Activated T-helper 1 cell treated with Interleukin-2 at 50 U/mL for 16 hours (primary cell): ENCODE measurements at regions not wholly inside any gene's neighbourhood (a gene's known extent, or its start where the extent isn't known, plus 50 kb on each side); places are given as distances from the start of the nearest gene placed in this dataset.
"Not testable (repeated sequence)": the region's sequence is repeated elsewhere in the genome, so short reads cannot be mapped to it uniquely, and the experiment has no call there.

Experiments used
- DNase-seq: peaks from one replicate; pipeline ENCODE4 v3.0.0-alpha.2; 2020; ENCODE audit warnings: low read depth

DNA sequence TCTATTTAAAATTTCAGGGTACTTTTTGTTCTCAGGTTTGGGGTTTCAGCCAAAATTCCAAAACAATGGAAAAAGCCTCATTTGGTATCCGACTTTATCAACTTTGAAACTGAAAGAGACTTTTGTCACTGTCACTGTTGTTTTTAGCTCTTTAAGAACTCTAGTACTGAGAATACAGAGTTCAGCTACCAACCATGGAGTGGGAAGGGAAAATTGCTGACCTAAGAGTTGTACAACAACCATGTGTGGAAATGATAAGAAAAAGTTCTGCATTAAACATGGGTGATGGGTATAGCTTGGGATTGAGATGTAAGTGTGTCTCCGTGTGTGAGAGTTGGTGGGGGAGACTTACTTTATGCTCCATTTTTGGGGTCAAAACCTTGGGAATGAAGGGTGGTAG lies 206.6 kb upstream of the LRATD1 start:
- no peak for DNase-seq

DNA sequence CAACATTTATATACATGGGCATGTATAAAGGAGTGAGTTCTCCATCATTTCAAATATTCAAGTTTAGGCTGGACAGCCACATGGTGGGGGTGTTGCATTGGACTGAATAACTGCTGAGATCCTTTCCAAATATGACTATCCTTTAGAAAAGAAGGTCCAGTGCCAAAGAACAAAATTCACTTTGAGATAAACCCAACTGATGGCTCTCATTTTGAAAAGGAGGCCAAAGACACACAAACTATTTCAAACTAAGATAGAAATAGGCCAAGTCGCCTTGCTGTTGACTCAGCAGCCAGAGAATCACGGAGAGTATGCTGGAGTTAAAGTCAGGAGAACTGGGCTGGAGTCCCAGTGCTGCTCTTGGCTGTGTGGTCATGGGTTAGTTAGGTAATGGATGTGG lies 204.5 kb upstream of the LRATD1 start:
- no peak for DNase-seq

DNA sequence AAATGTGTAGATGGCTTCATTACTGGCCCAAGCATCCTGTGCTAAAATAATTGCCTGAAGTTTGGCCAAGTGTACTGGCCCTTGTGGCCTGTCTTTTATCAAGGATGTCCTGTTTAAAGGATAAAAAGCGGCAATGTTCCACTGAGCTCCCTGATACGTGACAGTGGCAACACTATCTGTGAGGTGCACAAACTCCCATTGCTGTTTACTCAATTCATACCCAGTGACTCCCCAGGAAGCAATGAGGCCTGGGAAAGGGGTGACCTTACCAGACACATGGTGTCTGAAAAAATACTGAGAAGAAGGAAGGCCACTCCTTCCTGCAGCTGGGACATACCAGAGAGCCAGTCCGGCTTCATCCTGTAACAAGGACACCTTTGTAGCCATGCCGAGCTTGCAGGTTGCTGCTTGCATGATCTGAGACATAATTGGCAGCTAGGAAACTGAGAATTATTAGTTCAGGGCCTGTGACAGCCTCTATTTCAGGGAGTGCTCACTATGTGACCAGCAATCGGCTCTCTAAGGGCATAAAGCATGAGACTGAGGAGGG lies 198.5 kb upstream of the LRATD1 start:
- no peak for DNase-seq

DNA sequence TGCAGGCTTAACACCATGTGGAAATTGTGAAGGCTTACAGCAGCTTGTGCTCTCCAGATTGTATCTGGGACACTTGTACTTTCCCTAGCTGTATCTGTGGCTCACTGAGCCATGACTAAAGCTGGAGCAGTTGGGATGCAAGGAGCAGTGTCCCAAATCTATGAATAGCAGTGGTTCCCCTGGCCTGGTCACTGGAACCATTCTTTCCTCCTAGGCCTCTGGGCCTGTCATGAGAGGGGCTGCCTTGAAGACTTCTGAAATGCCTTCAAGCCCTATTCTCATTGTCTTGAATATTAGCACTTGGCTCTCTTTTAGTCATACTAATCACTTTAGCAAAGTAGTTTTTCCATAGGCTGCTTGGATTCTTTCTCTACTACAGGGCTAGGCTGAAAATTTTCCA lies 186.8 kb upstream of the LRATD1 start:
- no peak for DNase-seq

- no peak for DNase-seq
Measured at GRCh38 chr2:14448340-14448739, 184.2 kb upstream of the LRATD1 start.

GRCh38 chr2:14451312-14451711 lies 181.2 kb upstream of the LRATD1 start:
- DNase-seq = no peak

DNA sequence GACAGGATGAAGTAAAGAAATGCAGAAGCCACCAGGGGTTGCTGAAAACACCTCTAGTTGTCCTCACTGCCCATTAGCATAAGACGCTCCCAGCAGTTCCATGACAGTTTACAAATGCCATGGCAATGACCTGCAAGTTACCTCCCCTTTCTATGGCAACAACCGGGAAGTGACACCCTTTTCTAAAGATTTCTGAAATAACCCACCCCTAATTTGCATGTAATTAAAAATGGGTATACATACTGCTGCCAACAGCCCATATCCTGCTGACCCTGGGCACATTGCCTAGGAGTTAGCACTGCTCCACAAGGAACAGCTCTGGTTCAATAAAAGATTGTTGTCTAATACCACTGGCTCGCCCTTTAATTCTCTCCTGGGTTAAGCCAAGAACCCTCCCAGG lies 178.3 kb upstream of the LRATD1 start:
- no peak for DNase-seq

- DNase-seq = no peak
Measured at GRCh38 chr2:14459786-14460325, 172.7 kb upstream of the LRATD1 start.

DNA sequence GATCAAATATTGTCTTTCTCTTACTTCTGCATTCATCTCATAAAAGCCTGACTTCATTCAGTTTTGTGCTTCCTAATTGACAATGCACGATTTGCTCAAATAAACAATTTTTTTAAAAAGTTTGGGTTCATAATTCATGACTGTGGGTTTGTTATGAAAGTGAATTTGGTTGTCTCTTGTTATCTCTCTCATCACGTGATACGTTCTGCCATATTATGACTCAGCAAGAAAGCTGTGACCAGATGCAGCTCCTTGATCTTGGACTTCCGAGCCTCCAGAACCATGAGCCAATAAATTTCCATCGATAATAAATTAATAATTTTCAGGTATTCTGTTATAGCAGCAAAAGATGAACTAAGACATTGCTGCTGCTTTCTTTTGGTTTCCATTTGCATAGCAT lies 156.5 kb upstream of the LRATD1 start:
- DNase-seq = no peak

GRCh38 chr2:14479486-14479885 lies 153.0 kb upstream of the LRATD1 start:
- no peak for DNase-seq

DNA sequence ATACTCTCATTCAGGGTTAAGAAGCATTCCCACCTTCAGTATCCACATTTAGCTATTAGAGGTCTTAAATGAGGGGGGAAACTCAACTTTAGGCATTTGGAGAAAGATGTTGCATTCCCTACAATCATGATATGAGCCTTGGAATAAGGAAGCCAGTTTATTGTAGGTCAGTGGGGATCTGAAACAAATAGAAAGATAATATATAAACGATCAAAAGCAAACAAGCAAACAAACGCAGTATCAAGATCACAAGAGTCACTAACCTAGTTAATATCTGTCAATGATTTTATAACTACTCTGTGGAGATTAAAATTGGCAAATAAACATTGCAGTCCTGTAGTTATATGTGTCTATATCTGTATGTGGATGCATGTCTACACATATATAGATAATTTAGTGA lies 152.4 kb upstream of the LRATD1 start:
- no peak for DNase-seq

DNA sequence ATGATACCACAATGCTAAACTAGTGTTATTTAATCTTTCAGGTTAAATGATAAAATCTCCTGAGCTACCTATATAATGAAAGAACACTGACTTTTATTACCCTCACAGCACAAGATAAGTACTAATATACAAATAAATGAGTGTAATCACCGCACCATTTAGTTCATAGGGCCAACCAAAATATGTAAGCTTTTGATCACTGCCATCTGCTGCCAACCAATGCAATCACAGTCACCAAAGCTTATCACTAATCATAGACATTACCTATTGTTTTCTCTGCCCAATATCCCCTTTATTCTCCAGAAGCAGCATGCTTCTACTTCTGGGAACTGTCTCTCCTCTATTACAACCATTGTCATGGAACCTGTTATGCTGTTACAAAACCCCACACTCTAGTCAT lies 151.6 kb upstream of the LRATD1 start:
- DNase-seq = no peak

DNA sequence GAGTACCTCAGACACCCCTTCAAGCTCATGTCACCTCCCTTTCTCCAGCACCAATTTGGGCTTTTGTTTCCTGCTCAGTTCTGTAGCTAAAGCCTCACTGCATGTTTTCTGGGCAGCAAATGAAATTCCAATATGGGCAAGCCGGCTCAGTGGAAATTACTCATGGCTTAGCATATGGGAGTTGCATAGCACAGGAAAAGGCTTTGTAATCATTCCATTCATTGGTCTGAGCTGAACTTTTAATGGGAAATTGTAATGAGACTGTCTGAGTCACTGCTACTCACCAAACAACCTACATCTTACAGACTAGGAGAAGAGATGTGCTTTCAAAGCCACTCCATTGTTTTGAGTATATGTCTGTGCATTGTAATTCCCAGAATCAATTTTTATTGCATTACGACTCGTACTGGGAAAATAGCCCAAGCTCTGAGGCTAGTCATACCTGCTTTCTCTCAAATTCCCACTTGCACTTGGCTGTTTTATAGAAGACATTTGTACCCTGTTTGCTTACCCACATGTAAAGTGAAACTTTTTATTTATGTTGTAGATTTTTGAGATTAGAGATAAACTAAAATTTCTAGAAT lies 139.5 kb upstream of the LRATD1 start:
- no peak for DNase-seq

GRCh38 chr2:14494759-14495158 lies 137.8 kb upstream of the LRATD1 start:
- no peak for DNase-seq

DNA sequence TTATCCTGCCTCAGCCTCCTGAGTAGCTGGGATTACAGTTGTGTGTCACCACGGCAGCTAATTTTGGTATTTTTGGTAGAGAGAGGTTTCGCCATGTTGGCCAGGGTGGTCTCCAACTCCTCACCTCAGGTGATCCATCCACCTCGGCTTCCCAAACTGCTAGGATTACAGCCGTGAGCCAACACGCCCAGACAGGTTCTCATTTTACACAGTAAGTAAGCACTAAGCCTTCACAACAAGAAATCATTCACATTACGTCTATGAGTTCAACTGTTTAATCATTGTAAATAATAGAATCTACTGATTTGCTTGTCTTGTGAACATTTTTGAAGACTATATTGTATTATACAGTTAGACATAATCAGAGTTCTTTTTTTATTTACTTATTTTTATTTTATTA lies 131.5 kb upstream of the LRATD1 start:
- DNase-seq = no peak

GRCh38 chr2:14506955-14507354 lies 125.6 kb upstream of the LRATD1 start:
- not testable (repeated sequence) for DNase-seq

DNA sequence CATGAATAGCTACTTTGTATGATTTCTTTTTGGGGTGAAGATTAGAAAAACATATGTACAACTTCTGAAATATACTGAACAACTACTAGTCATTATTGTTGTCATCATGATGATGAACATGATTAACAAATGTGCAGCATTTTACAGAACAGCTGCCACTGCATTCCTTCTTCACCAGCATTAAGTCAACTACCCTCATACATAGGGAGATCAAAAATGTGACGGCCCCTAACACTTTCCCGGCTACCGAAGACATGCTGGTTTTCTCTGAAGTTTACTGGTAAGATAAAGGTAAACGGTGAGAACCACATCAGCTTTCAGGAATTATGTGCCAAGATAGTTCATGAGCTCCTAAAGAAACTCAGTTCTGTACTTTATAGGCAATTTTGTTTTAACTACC lies 121.0 kb upstream of the LRATD1 start:
- no peak for DNase-seq

DNA sequence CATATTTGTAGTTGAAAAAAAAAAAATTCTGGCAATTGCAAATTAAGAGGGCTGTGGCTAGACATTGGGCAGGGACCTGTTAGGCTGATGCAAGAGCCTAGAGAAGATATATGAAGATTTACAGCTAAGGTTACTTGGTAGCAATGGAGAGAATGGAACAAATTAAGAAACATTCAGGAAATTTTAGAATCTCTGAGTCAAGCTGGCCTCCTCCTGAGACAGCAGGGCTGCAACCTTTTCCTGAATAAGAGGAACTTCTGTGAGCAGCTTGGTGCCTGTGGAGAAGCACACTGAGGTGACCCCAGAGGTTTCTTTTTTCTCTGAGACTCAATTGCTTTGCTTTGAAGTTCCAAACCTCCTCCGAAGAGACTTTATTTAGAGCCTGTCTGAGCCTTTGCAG lies 118.6 kb upstream of the LRATD1 start:
- no peak for DNase-seq

- DNase-seq = no peak
Measured at GRCh38 chr2:14516844-14517243, 115.7 kb upstream of the LRATD1 start.

- DNase-seq = no peak
Measured at GRCh38 chr2:14517731-14518130, 114.8 kb upstream of the LRATD1 start.

GRCh38 chr2:14520385-14520945 lies 112.1 kb upstream of the LRATD1 start:
- DNase-seq = no peak

DNA sequence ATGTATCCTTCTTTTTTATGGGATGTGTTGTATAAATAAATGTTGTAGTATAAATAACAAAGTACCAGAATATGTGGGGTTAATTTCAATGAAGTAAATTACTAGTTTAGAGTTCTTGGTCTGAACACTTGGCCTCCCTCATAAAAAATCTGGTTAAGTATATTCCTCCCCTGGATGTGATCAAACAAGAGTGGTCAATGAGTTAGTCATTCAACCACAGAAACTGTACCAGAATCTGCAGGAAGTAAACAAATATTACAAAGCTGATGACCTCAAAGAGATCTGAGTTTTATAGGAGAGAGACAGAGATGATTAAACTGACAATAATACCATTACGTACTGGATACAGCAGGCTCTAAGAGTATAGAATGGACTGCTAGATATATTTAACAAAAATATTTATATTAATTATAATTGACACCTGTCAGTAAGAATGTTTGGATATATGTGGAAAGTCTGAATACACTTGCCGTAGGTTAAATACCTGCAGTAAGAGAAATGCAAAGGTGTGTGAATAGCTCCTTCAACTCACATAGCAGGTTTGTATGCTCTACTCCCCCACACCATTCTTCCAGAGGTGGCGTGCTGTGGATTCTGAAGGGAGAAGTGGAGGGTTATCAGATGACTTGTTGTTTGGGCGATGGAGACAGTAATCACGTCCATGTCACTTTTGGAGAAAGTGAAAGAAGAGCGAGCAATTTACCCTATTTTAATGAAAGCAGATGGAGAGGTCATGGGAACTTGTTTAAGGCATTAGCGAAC lies 108.3 kb upstream of the LRATD1 start:
- no peak for DNase-seq

- DNase-seq = no peak
Measured at GRCh38 chr2:14524803-14525080, 107.8 kb upstream of the LRATD1 start.
